PC-3 (cell line): ENCODE measurements at regions not wholly inside any gene's neighbourhood (a gene's known extent, or its start where the extent isn't known, plus 50 kb on each side); places are given as distances from the start of the nearest gene placed in this dataset.

Source experiments
- ATAC-seq: fragments of 200-7000 bp; cut with Tn5 transposase; 2 replicates; pipeline ENCODE4 v1.9.1; 2020; ENCODE audit warnings: mild to moderate bottlenecking, moderate library complexity
- BruUV-seq: library from RNA; stranded (reverse); fragments of 400-500 nt; replicated peaks from 2 replicates; lab custom pipeline; 2021; lab: Mats Ljungman, UMichigan
- CTCF ChIA-PET: fragments of 300-600 bp; sonication (Branson Sonifier 250); formaldehyde crosslinking; loops from one replicate; lab custom pipeline; 2022; ENCODE audit warnings: antibody characterized with exemption; lab: Charles Lee
- POLR2A ChIA-PET: fragments of 300-600 bp; sonication (Branson Sonifier 250); formaldehyde crosslinking; loops from one replicate; lab custom pipeline; 2022; ENCODE audit warnings: antibody characterized with exemption; ENCODE audit not compliant: unreplicated experiment; lab: Charles Lee
- DNase-seq: peaks from one replicate; pipeline ENCODE4 v3.0.0-alpha.2; 2015
- H2AFZ ChIP-seq: fragments of 300-600 bp; sonication (generic); 2 replicates; pipeline ENCODE4 v1.6.0; 2016; ENCODE audit warnings: antibody characterized with exemption, low read length
- H3F3A ChIP-seq: fragments of 300-600 bp; sonication (generic); one replicate; pipeline ENCODE4 v1.6.0; 2017; ENCODE audit warnings: antibody characterized with exemption, low read length, control low read depth, mild to moderate bottlenecking; ENCODE audit not compliant: unreplicated experiment
- H3K27ac ChIP-seq: fragments of 300-600 bp; sonication (generic); 2 replicates; pipeline ENCODE4 v1.5.1; 2016; ENCODE audit warnings: mild to moderate bottlenecking, low read length
- H3K27me3 ChIP-seq: fragments of 300-600 bp; sonication (generic); 2 replicates; pipeline ENCODE4 v1.6.1; 2016; ENCODE audit warnings: low read length, mixed read lengths
- H3K36me3 ChIP-seq: fragments of 300-600 bp; sonication (generic); 2 replicates; pipeline ENCODE4 v1.6.1; 2016; ENCODE audit warnings: low read depth, mixed run types, low read length, mixed read lengths
- H3K4me1 ChIP-seq: fragments of 300-600 bp; sonication (generic); 2 replicates; pipeline ENCODE4 v1.5.1; 2016; ENCODE audit warnings: low read length; ENCODE audit not compliant: insufficient read depth
- H3K4me2 ChIP-seq: fragments of 300-600 bp; sonication (generic); 2 replicates; pipeline ENCODE4 v1.6.0; 2016; ENCODE audit warnings: low read length
- H3K4me3 ChIP-seq: fragments of 300-600 bp; sonication (generic); 2 replicates; pipeline ENCODE4 v1.5.1; 2016; ENCODE audit warnings: mild to moderate bottlenecking, low read length, mixed read lengths
- H3K79me2 ChIP-seq: fragments of 300-600 bp; sonication (generic); 2 replicates; pipeline ENCODE4 v1.6.1; 2017; ENCODE audit warnings: low read length, mixed read lengths
- H3K9ac ChIP-seq: fragments of 300-600 bp; sonication (generic); 2 replicates; pipeline ENCODE4 v1.6.0; 2016; ENCODE audit warnings: mild to moderate bottlenecking, low read length
- H3K9me2 ChIP-seq: fragments of 300-600 bp; sonication (generic); replicated peaks from 2 replicates; pipeline ENCODE4 v1.6.1; 2016; ENCODE audit warnings: mixed run types, low read length, mixed read lengths
- H3K9me3 ChIP-seq: fragments of 300-600 bp; sonication (generic); 2 replicates; pipeline ENCODE4 v1.6.1; 2016; ENCODE audit warnings: low read length, mixed read lengths
- H4K20me1 ChIP-seq: fragments of 300-600 bp; sonication (generic); 2 replicates; pipeline ENCODE4 v1.6.1; 2016; ENCODE audit warnings: low read length, mixed read lengths
- EZH2 ChIP-seq: fragments of 300-600 bp; sonication (generic); IDR thresholded peaks from one replicate; pipeline ENCODE4 v1.6.1; 2017; ENCODE audit warnings: antibody characterized with exemption, mild to moderate bottlenecking, low read length; ENCODE audit not compliant: unreplicated experiment
- EZH2phosphoT487 ChIP-seq: fragments of 300-600 bp; sonication (generic); IDR thresholded peaks from 2 replicates; pipeline ENCODE4 v1.6.1; 2018; ENCODE audit warnings: mild to moderate bottlenecking, antibody characterized with exemption, low read length, borderline replicate concordance
- intact Hi-C: fragments of 100-400 bp; cut with micrococcal nuclease; formaldehyde crosslinking; loops from 2 replicates; pipeline ENCODE4 v1.9.0; 2023
- TF ChIP-seq, protein P1 (sequence below): fragments of 300-600 bp; sonication (generic); conservative IDR thresholded peaks from 2 replicates; pipeline ENCODE4 v1.5.1; 2017; ENCODE audit warnings: antibody characterized with exemption, low read depth, mild to moderate bottlenecking, low read length

DNA sequence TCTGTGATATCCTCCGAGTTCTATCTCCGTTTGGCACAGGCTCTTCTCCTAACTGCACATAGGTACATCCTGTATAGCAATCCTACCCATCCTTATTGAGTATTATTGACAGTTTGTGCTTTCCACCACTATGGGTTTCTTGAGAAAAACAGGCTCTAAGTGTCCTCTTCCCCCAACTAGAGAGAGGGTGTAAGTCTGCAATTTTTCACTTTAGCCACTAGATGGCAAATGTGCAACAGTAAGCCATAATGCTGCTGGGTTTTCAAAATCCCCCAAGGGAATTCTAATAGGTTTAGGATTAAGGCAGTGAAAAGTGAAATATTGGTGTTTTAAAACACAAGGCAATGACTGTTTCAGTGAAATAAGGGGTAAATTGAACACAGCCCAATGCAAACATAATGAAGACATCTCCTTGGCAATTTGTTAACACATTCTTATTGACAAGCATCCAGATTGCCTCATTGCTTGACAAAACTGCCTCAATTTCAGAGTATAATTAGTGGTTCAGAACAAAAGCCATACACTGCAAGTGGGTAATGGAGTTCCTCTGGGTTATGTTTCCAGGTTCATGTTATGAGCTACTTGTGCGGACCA is 239.0 kb upstream of the HTR2C start:
- Histone ChIP-seq H3K4me1 (no peaks in the 10 kb centered on the region), H3K4me2 (no peak overlapping the region), H2AFZ (no peak overlapping the region), H3K4me3 (no peak overlapping the region), H3K36me3 (no peaks in the 10 kb centered on the region), H3K79me2 (no peaks in the 10 kb centered on the region), H3K9me3 (no peaks in the 10 kb centered on the region), H3K9ac (no peak overlapping the region), H4K20me1 (no peaks in the 10 kb centered on the region), H3K27ac (no peak overlapping the region), H3F3A (no peaks in the 10 kb centered on the region), H3K9me2 (no peaks in the 10 kb centered on the region), H3K27me3 (no peaks in the 10 kb centered on the region)
- intact Hi-C loops: no loop called here
- peak; percentile 49 for DNase-seq
- no TSS peak for BruUV-seq
- ATAC-seq: peak; percentile 49
- CTCF ChIA-PET: no interaction called here
- TF ChIP-seq, protein P1, sequence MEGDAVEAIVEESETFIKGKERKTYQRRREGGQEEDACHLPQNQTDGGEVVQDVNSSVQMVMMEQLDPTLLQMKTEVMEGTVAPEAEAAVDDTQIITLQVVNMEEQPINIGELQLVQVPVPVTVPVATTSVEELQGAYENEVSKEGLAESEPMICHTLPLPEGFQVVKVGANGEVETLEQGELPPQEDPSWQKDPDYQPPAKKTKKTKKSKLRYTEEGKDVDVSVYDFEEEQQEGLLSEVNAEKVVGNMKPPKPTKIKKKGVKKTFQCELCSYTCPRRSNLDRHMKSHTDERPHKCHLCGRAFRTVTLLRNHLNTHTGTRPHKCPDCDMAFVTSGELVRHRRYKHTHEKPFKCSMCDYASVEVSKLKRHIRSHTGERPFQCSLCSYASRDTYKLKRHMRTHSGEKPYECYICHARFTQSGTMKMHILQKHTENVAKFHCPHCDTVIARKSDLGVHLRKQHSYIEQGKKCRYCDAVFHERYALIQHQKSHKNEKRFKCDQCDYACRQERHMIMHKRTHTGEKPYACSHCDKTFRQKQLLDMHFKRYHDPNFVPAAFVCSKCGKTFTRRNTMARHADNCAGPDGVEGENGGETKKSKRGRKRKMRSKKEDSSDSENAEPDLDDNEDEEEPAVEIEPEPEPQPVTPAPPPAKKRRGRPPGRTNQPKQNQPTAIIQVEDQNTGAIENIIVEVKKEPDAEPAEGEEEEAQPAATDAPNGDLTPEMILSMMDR: peak; percentile 71
- TF ChIP-seq EZH2phosphoT487: no peak
- POLR2A ChIA-PET: no interaction called here

DNA sequence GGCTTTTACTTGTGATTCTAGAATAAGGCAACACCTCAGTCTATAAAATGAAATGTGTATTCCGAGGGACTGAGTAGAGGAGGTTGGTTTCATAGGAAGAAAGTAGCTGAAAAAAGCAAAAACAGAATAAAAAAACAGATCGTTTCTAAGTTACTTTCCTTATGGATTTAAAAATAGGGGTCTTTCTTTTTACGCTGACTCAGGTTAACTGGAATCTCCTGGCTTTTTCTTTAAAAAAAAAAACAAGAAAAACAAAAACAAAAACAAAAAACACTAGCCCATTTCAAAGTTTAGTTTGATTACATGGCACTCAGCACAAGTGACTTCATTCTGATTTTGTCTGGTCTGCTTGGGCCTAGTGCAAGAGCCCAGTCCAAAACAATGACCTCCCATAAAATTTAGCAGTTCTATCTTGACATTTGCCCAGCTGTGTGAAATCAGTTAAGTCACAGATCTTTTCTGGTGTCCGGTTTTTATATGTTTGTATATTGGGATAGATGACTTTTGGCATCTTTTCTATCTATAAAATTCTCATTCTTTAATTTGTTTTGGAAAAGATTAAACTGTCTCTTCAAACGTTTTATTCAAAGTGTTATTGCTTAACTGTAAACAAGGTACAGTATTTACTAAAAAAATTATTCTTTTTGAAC is 222.7 kb upstream of the HTR2C start:
- no peaks in the 10 kb centered on the region for H3K9me2 ChIP-seq
- H3K9me3 ChIP-seq: no peaks in the 10 kb centered on the region
- H4K20me1 ChIP-seq: no peaks in the 10 kb centered on the region
- DNase-seq (no peak), ATAC-seq (no peak)
- no peaks in the 10 kb centered on the region for H3K27me3 ChIP-seq
- H3K79me2 ChIP-seq: no peaks in the 10 kb centered on the region
- intact Hi-C loops: no loop called here
- no peak overlapping the region for H2AFZ ChIP-seq
- H3K36me3 ChIP-seq: no peaks in the 10 kb centered on the region
- H3K27ac ChIP-seq: no peak overlapping the region
- POLR2A ChIA-PET: no interaction called here
- TF ChIP-seq EZH2phosphoT487 (no peak), EZH2 (no peak)
- TF ChIP-seq, protein P1: no peak
- no peak overlapping the region for H3K4me2 ChIP-seq
- no peaks in the 10 kb centered on the region for H3F3A ChIP-seq
- H3K9ac ChIP-seq: no peak overlapping the region
- no peaks in the 10 kb centered on the region for H3K4me1 ChIP-seq
- H3K4me3 ChIP-seq: no peak overlapping the region
- no TSS peak for BruUV-seq
- CTCF ChIA-PET: no interaction called here

DNA sequence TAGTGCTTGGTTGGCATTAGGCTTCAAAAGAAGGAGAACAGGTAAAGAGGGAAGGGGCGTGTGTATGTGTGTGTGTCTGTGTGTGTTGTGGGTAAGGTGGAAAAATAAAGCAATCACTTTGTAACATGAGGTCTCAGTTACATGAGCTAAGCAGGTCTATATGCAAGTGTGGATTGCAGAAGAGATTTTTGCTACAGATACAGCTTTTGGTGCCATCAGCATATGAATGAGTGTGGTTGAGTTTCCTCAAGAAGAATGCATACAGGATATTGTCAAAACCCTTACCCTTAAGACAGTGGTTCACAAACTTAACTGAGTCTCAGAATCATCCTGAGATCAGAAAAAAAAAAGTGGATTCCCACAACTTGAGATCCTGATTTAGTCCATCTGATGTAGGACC is 220.5 kb upstream of the HTR2C start:
- Histone ChIP-seq H3F3A (no peaks in the 10 kb centered on the region), H3K9me3 (no peaks in the 10 kb centered on the region), H3K4me2 (no peak overlapping the region), H3K4me3 (no peak overlapping the region), H3K9me2 (no peaks in the 10 kb centered on the region), H2AFZ (no peak overlapping the region), H3K9ac (no peak overlapping the region), H3K27me3 (no peaks in the 10 kb centered on the region), H4K20me1 (no peaks in the 10 kb centered on the region), H3K27ac (no peak overlapping the region), H3K36me3 (no peaks in the 10 kb centered on the region), H3K4me1 (no peaks in the 10 kb centered on the region), H3K79me2 (no peaks in the 10 kb centered on the region)
- CTCF ChIA-PET: no interaction called here
- ATAC-seq (no peak), DNase-seq (no peak)
- intact Hi-C loops: no loop called here
- POLR2A ChIA-PET: no interaction called here
- no TSS peak for BruUV-seq
- TF ChIP-seq EZH2: no peak
- TF ChIP-seq, protein P1: no peak
- no peak for TF ChIP-seq EZH2phosphoT487
